ENCODE measurements at regions not wholly inside any gene's neighbourhood (a gene's known extent, or its start where the extent isn't known, plus 50 kb on each side); places are given as distances from the start of the nearest gene placed in this dataset.
"Not testable (repeated sequence)": the region's sequence is repeated elsewhere in the genome, so short reads cannot be mapped to it uniquely, and the experiment has no call there.

- H3K36me3 Mint-ChIP-seq (ENCODE audit: low read depth) = no peaks in the 10 kb centered on the region
- no peaks in the 10 kb centered on the region for H3K27me3 Mint-ChIP-seq (ENCODE audit: low read depth, poor library complexity)
- TF ChIP-seq CTCF (IDR thresholded peaks at IDR 0.05) = no peak
- H3K4me1 Mint-ChIP-seq = no peaks in the 10 kb centered on the region
- H3K9me3 Mint-ChIP-seq = peaks cover 13% of the 10 kb centered on the region
- H3K4me3 Mint-ChIP-seq = no peak overlapping the region
- H3K27ac Mint-ChIP-seq = no peak overlapping the region
- DNase-seq = no peak
Measured at GRCh38 chr3:110324171-110324705, 747.4 kb upstream of the NECTIN3 start.

- Mint-ChIP-seq H3K27me3 (ENCODE audit: low read depth, poor library complexity) (no peaks in the 10 kb centered on the region), H3K4me1 (no peaks in the 10 kb centered on the region), H3K36me3 (ENCODE audit: low read depth) (no peaks in the 10 kb centered on the region), H3K9me3 (peaks cover 45% of the 10 kb centered on the region), H3K4me3 (no peak overlapping the region), H3K27ac (no peak overlapping the region)
- no peak for DNase-seq
- TF ChIP-seq CTCF (IDR thresholded peaks at IDR 0.05) = no peak
Measured at GRCh38 chr3:110327870-110328269, 743.7 kb upstream of the NECTIN3 start.

GRCh38 chr3:110331562-110331961 lies 740.1 kb upstream of the NECTIN3 start:
- not testable (repeated sequence) for H3K27me3 Mint-ChIP-seq (ENCODE audit: low read depth, poor library complexity); H3K4me1 Mint-ChIP-seq; H3K4me3 Mint-ChIP-seq; H3K36me3 Mint-ChIP-seq (ENCODE audit: low read depth); H3K27ac Mint-ChIP-seq; DNase-seq
- peaks cover 63% of the 10 kb centered on the region for H3K9me3 Mint-ChIP-seq

GRCh38 chr3:110332629-110333028 lies 739.0 kb upstream of the NECTIN3 start:
- Mint-ChIP-seq H3K27me3 (ENCODE audit: low read depth, poor library complexity) (no peaks in the 10 kb centered on the region), H3K4me3 (no peak overlapping the region), H3K4me1 (no peaks in the 10 kb centered on the region), H3K9me3 (peaks cover 74% of the 10 kb centered on the region), H3K27ac (no peak overlapping the region), H3K36me3 (ENCODE audit: low read depth) (no peaks in the 10 kb centered on the region)
- no peak for DNase-seq
- TF ChIP-seq CTCF (IDR thresholded peaks at IDR 0.05) = no peak

GRCh38 chr3:110341047-110341446 lies 730.6 kb upstream of the NECTIN3 start:
- Mint-ChIP-seq H3K9me3 (peaks cover 20% of the 10 kb centered on the region), H3K36me3 (ENCODE audit: low read depth) (no peaks in the 10 kb centered on the region)
- DNase-seq = no peak

GRCh38 chr3:110343376-110343775 lies 728.2 kb upstream of the NECTIN3 start:
- no peak for TF ChIP-seq CTCF (IDR thresholded peaks at IDR 0.05)
- Mint-ChIP-seq H3K27me3 (ENCODE audit: low read depth, poor library complexity) (no peaks in the 10 kb centered on the region), H3K36me3 (ENCODE audit: low read depth) (no peaks in the 10 kb centered on the region), H3K4me1 (peaks cover 6% of the 10 kb centered on the region), H3K27ac (no peak overlapping the region), H3K4me3 (no peak overlapping the region), H3K9me3 (peaks cover 3% of the 10 kb centered on the region)
- no peak for DNase-seq

More at GRCh38 chr3:110341047-110341446, 730.6 kb upstream of the NECTIN3 start:
- no peak overlapping the region for H3K4me3 Mint-ChIP-seq
- H3K4me1 Mint-ChIP-seq = peaks cover 6% of the 10 kb centered on the region
- H3K27ac Mint-ChIP-seq = no peak overlapping the region
- no peak for TF ChIP-seq CTCF (IDR thresholded peaks at IDR 0.05)
- no peaks in the 10 kb centered on the region for H3K27me3 Mint-ChIP-seq (ENCODE audit: low read depth, poor library complexity)
